ENCODE measurements at regions not wholly inside any gene's neighbourhood (a gene's known extent, or its start where the extent isn't known, plus 50 kb on each side); places are given as distances from the start of the nearest gene placed in this dataset.

DNA sequence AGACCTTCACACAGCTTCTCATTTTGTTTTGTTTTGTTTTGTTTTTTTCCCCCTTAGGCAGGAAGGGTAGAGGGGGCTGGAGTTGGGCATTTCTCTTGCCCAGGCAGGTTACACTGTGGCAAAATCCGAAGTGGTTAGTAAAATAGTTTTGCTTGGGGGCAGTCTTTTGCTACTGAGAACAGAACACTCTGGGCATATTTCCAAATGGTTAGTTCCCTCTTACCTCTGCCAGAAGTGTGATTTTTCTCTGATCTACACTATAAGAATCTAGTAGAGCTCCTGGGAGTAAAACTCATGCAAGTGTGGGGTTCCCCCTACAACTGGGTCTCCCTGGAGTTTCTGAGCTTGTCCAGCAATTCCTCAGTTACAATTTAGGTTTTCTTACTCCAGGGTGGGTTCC is 61.7 kb downstream of the NPS start:
- no peak for DNase-seq
- H3K9me3 ChIP-seq (replicated peaks), result peaks cover 13% of the 10 kb centered on the region
- H3K4me1 ChIP-seq, result no peaks in the 10 kb centered on the region
- no peak overlapping the region for H3K27ac ChIP-seq (replicated peaks)
- H3K27me3 ChIP-seq (ENCODE audit: low read depth), result peaks cover 13% of the 10 kb centered on the region
- intact Hi-C loops (cut with micrococcal nuclease), result no loop called here
- TF ChIP-seq, protein P1, sequence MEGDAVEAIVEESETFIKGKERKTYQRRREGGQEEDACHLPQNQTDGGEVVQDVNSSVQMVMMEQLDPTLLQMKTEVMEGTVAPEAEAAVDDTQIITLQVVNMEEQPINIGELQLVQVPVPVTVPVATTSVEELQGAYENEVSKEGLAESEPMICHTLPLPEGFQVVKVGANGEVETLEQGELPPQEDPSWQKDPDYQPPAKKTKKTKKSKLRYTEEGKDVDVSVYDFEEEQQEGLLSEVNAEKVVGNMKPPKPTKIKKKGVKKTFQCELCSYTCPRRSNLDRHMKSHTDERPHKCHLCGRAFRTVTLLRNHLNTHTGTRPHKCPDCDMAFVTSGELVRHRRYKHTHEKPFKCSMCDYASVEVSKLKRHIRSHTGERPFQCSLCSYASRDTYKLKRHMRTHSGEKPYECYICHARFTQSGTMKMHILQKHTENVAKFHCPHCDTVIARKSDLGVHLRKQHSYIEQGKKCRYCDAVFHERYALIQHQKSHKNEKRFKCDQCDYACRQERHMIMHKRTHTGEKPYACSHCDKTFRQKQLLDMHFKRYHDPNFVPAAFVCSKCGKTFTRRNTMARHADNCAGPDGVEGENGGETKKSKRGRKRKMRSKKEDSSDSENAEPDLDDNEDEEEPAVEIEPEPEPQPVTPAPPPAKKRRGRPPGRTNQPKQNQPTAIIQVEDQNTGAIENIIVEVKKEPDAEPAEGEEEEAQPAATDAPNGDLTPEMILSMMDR (IDR thresholded peaks at IDR 0.05; ENCODE audit: borderline replicate concordance), result no peak
- H3K4me3 ChIP-seq, result no peak overlapping the region
- no peaks in the 10 kb centered on the region for H3K36me3 ChIP-seq

DNA sequence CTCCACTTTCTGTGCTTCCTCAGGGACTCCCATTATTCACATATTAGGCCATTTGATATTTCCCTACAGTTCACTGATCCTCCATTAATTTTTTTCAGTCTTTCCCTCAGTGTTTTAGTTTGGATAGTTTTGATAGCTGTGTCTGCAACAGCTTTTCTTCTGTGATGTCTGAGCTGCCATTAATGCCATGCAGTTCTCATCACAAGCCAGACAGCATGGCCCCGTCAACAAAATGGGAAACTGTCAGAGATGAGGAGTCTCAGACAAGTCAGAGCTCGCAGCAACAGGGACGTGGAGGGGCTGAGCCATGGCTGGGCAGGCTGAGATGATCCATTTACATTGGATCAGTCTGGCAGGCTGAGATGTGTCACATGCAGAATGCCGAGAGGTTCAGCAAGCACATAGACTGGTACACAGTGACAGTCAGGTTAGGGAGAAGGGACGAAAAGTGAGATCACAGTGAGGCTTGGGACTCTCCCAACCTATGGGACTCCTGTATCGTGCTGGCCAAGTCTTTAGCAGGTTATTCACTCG is 65.4 kb downstream of the NPS start:
- H3K27me3 ChIP-seq (ENCODE audit: low read depth), result peaks cover 24% of the 10 kb centered on the region
- H3K27ac ChIP-seq (replicated peaks), result no peak overlapping the region
- H3K4me3 ChIP-seq, result no peak overlapping the region
- intact Hi-C loops (cut with micrococcal nuclease), result no loop called here
- TF ChIP-seq, protein P1 (IDR thresholded peaks at IDR 0.05; ENCODE audit: borderline replicate concordance), result no peak
- peaks cover 13% of the 10 kb centered on the region for H3K9me3 ChIP-seq (replicated peaks)
- no peak for DNase-seq
- no peaks in the 10 kb centered on the region for H3K36me3 ChIP-seq
- H3K4me1 ChIP-seq, result no peaks in the 10 kb centered on the region

DNA sequence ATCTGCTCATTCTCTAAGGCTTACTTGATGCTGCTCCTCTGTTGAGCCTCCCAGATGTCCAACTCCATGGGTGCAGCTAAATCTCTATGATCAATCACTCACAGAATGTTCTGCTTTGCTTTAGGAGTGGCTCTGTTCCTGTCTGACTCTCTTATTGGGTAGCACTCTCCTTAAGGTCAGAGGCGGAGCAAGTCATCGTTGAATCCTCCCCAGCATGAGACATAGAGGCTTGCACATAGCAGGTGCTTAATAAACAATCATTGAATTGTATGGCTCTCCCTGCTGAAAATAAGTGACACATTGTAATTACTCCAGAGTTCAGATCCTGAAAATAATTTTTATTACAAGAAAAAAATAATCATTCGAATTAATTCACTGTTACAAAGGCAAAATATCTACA is 69.7 kb downstream of the NPS start:
- TF ChIP-seq, protein P1 (IDR thresholded peaks at IDR 0.05; ENCODE audit: borderline replicate concordance), result no peak
- H3K9me3 ChIP-seq (replicated peaks), result peaks cover 20% of the 10 kb centered on the region
- H3K36me3 ChIP-seq, result no peaks in the 10 kb centered on the region
- H3K27ac ChIP-seq (replicated peaks), result no peak overlapping the region
- peaks cover 12% of the 10 kb centered on the region for H3K27me3 ChIP-seq (ENCODE audit: low read depth)
- H3K4me1 ChIP-seq, result no peaks in the 10 kb centered on the region
- no peak for DNase-seq
- intact Hi-C loops (cut with micrococcal nuclease), result no loop called here
- H3K4me3 ChIP-seq, result no peak overlapping the region

DNA sequence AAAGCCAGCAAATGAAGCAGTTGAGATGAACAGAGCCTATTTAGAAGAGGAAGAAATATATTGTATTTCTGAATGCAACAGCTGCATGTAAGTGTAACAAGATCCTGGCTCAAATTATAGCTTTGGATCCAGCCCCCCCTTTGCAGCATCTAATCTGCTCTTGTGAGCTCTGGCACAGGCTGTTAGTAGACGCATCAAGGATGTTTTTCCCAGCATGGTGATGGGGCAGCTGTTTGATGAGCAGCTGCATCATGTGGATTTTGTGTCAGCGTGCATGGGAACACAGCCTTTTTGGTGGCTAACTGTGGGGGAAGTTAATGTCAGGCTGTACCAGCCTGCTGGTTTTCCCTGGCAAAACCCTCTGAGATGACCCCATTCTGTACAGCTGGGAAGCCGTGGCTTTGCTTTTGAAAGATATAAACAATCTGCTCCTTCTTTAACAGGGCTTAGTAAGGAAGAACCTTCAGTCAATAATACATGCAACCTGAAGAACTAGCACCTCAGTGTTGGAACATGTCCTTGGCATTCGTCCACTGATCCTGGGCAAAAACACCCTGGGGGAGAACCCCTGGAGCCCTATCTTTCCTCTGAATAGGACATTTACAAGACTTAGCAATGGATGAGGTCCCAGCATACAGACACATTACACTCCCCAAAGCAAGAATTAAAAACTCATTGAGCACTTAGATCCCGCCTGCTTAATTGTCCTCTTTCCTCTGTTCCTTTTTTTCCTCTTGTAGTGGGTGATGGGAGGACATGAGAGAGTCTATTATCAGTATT is 70.6 kb downstream of the NPS start:
- Histone ChIP-seq H3K4me3 (no peak overlapping the region), H3K9me3 (replicated peaks) (peaks cover 25% of the 10 kb centered on the region), H3K27ac (replicated peaks) (no peak overlapping the region), H3K4me1 (no peaks in the 10 kb centered on the region), H3K36me3 (no peaks in the 10 kb centered on the region), H3K27me3 (ENCODE audit: low read depth) (peaks cover 12% of the 10 kb centered on the region)
- no peak for DNase-seq
- TF ChIP-seq, protein P1 (IDR thresholded peaks at IDR 0.05; ENCODE audit: borderline replicate concordance), result no peak
- intact Hi-C loops (cut with micrococcal nuclease), result no loop called here

DNA sequence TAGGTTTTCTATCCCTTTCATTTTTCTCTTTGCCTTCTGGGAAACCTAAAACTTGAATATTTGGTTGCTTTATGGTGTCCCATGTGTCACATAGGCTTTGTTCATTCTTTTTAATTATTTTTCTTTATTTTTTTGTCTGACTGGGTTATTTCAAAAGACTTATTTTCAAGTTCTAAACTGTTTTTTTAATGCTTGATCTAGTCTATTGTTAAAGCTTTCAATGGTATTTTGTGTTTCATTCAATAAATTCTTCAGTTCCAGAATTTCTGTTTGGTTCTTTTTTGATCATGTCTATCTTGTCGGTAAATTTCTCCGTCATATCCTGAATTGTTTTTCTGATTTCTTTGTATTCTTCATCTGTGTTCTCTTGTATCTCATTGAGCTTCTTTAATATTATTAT is 86.8 kb downstream of the NPS start:
- Histone ChIP-seq H3K27ac (replicated peaks) (no peak overlapping the region), H3K9me3 (replicated peaks) (peaks cover 75% of the 10 kb centered on the region)

More for the DNA sequence above, 86.8 kb downstream of the NPS start:
- Histone ChIP-seq H3K36me3 (no peaks in the 10 kb centered on the region), H3K4me3 (no peak overlapping the region), H3K27me3 (ENCODE audit: low read depth) (peaks cover 7% of the 10 kb centered on the region), H3K4me1 (no peaks in the 10 kb centered on the region)
- TF ChIP-seq, protein P1 (IDR thresholded peaks at IDR 0.05; ENCODE audit: borderline replicate concordance), result no peak
- DNase-seq, result no peak
- intact Hi-C loops (cut with micrococcal nuclease), result no loop called here

Measured in left ventricle myocardium inferior (tissue), 1 donor.